ENCODE measurements at regions not wholly inside any gene's neighbourhood (a gene's known extent, or its start where the extent isn't known, plus 50 kb on each side); places are given as distances from the start of the nearest gene placed in this dataset.
"Not testable (repeated sequence)": the region's sequence is repeated elsewhere in the genome, so short reads cannot be mapped to it uniquely, and the experiment has no call there.

DNA sequence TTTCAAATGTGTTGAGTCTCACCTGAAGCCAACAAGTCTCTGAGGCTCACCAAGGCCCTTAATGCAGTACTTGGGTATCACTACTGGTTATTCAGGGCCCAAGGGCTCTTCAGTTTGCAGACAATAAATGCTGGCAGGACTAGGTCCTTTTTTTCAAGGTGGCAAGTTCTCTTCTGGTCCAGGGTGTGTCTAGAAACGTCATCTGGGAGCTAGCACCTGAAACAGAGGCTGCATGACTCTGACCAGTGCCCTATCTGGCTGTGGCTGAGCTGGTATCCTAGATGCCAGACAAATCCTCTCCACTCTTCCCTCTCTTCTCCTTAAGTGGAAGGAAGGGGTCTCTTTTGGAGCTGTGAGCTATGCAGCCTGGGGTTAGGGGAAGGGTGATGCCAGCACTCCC, 276.8 kb downstream of the PYDC2 start:
- 36 to 48% (median 42%) methylated on average over 1 of the region's 1 CpG for WGBS, 3 donors
- H3K4me1 ChIP-seq, result no peaks in the 10 kb centered on the region
- DNase-seq, result no peak
- H3K36me3 ChIP-seq (ENCODE audit: insufficient read depth in 1 of 2, low read depth in 1 of 2), result no peaks in the 10 kb centered on the region
- H3K27ac ChIP-seq, result no peak overlapping the region
- H3K27me3 ChIP-seq (ENCODE audit: insufficient read depth in 3 of 3, low read length in 2 of 3), result no peaks in the 10 kb centered on the region
- ATAC-seq, result no peak
- TF ChIP-seq, protein P1, sequence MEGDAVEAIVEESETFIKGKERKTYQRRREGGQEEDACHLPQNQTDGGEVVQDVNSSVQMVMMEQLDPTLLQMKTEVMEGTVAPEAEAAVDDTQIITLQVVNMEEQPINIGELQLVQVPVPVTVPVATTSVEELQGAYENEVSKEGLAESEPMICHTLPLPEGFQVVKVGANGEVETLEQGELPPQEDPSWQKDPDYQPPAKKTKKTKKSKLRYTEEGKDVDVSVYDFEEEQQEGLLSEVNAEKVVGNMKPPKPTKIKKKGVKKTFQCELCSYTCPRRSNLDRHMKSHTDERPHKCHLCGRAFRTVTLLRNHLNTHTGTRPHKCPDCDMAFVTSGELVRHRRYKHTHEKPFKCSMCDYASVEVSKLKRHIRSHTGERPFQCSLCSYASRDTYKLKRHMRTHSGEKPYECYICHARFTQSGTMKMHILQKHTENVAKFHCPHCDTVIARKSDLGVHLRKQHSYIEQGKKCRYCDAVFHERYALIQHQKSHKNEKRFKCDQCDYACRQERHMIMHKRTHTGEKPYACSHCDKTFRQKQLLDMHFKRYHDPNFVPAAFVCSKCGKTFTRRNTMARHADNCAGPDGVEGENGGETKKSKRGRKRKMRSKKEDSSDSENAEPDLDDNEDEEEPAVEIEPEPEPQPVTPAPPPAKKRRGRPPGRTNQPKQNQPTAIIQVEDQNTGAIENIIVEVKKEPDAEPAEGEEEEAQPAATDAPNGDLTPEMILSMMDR (IDR thresholded peaks at IDR 0.05), result no peak
- no peak overlapping the region for H3K4me3 ChIP-seq
- no peaks in the 10 kb centered on the region for H3K9me3 ChIP-seq
- intact Hi-C loops (cut with DNase I), result no loop called here

DNA sequence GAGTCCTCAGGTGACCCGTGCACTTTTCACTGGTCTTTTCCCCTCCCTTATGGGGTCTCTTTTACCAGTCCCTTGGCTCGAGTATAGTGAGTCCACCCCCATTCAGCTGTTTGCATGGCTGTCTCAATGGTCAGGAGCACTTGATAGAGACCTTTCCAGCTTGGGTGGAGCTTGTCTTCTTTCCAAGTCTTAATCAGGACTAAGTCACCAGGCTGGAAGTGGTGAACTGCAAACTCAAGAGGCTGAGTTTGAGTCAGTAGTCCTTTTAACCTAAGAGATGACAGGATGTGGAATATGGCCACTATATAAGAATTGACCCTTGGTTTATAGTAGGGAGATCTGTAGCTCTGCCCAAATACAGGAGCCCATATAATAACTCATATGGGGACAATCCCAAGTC, 279.7 kb downstream of the PYDC2 start:
- no peaks in the 10 kb centered on the region for H3K9me3 ChIP-seq
- ATAC-seq (no peak), DNase-seq (no peak)
- 59 to 70% (median 67%) methylated on average over 2 of the region's 2 CpGs for WGBS, 3 donors
- no peak overlapping the region for H3K27ac ChIP-seq
- no peaks in the 10 kb centered on the region for H3K27me3 ChIP-seq (ENCODE audit: insufficient read depth in 3 of 3, low read length in 2 of 3)
- TF ChIP-seq, protein P1 (IDR thresholded peaks at IDR 0.05), result no peak
- intact Hi-C loops (cut with DNase I), result no loop called here
- H3K4me1 ChIP-seq, result no peaks in the 10 kb centered on the region
- H3K4me3 ChIP-seq, result no peak overlapping the region
- no peaks in the 10 kb centered on the region for H3K36me3 ChIP-seq (ENCODE audit: insufficient read depth in 1 of 2, low read depth in 1 of 2)

DNA sequence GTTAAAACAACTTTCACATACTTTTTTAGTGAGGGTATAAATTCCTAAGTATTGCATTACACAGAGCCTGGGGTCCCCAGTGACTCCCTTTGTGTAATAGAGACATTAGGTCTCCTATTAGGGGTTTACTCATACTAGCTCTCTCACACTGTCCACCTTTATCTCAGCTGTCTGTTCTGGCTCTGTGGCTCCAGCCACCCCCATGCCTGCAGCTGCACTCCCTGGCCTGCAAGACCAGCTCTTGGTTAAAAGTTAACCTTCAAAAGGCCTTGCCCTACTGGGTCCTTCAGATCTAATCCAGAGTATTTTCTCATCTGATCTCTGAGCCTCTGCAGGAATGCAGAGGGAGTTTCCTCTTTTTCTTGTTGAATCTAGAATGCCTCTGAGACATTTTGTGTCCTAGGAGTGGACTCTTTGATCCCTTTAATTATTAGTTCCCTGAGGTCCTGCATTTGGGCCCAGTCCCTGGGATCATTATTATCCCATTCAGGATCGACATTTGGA, 280.9 kb downstream of the PYDC2 start:
- H3K27ac ChIP-seq; ATAC-seq; H3K4me1 ChIP-seq; H3K9me3 ChIP-seq; H3K36me3 ChIP-seq (ENCODE audit: insufficient read depth in 1 of 2, low read depth in 1 of 2); H3K27me3 ChIP-seq (ENCODE audit: insufficient read depth in 3 of 3, low read length in 2 of 3); intact Hi-C loops (cut with DNase I); H3K4me3 ChIP-seq; DNase-seq: not testable (repeated sequence)
- 55 to 63% (median 62%) methylated on average over 1 of the region's 1 CpG for WGBS, 3 donors

DNA sequence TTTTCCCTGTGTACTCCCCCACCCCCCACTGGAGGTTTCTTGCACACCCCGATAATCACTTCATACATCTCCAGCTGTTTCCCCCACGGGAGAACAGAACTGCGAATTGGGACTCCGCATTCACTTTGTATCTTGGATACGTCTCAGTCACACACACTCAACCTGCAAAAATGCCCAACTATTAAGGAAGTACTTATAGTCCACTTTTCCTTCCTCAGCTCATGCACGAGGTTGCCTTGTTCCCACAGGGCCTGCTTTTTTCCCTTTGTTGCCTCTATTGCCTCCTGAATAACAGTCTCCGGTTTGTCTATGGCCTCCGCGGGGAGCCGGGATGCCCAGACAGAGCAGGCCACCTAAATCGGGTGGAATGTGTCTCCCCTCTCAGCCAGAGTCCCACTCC, 282.3 kb downstream of the PYDC2 start:
- Histone ChIP-seq H3K27me3 (ENCODE audit: insufficient read depth in 3 of 3, low read length in 2 of 3) (no peaks in the 10 kb centered on the region), H3K4me3 (no peak overlapping the region), H3K9me3 (no peaks in the 10 kb centered on the region), H3K36me3 (ENCODE audit: insufficient read depth in 1 of 2, low read depth in 1 of 2) (no peaks in the 10 kb centered on the region), H3K4me1 (no peaks in the 10 kb centered on the region), H3K27ac (no peak overlapping the region)
- ATAC-seq (no peak), DNase-seq (no peak)
- TF ChIP-seq, protein P1 (IDR thresholded peaks at IDR 0.05), result no peak
- intact Hi-C loops (cut with DNase I), result no loop called here
- WGBS, 3 donors, result 74 to 81% (median 75%) methylated on average over 11 of the region's 11 CpGs

DNA sequence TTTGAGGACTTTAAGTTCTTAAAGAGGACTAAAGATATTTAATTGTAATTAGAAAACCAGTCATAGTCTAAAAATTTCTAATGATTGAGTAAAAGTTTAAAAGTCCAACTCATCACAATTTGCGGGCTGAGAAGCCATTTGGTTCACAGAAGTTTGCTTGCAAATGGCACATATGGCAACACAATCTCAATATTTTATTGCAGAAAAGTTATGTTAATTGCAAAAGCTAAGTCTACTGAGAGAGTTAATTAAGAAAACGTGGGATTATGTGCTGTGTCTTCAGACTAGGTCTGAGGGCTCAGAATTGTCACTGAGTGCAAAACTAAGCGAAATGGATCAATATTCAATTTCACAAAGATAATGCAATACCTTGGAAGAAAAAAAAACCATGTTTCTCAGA, 289.7 kb downstream of the PYDC2 start:
- TF ChIP-seq, protein P1 (IDR thresholded peaks at IDR 0.05), result no peak
- ATAC-seq, result no peak
- Histone ChIP-seq H3K9me3 (no peaks in the 10 kb centered on the region), H3K4me1 (no peaks in the 10 kb centered on the region), H3K27me3 (ENCODE audit: insufficient read depth in 3 of 3, low read length in 2 of 3) (no peaks in the 10 kb centered on the region), H3K36me3 (ENCODE audit: insufficient read depth in 1 of 2, low read depth in 1 of 2) (no peaks in the 10 kb centered on the region), H3K4me3 (no peak overlapping the region), H3K27ac (no peak overlapping the region)
- DNase-seq, result no peak
- intact Hi-C loops (cut with DNase I), result no loop called here
- WGBS, 3 donors, result 70 to 79% (median 78%) methylated on average over 3 of the region's 3 CpGs
